ENCODE measurements at regions not wholly inside any gene's neighbourhood (a gene's known extent, or its start where the extent isn't known, plus 50 kb on each side); places are given as distances from the start of the nearest gene placed in this dataset.

GRCh38 chrX:1853916-1854315 is 239.1 kb downstream of the ASMT start:
- TF ChIP-seq ZNF692 (tag by site-specific recombination; IDR thresholded peaks at IDR 0.05) (no peak), PATZ1 (tag by site-specific recombination; IDR thresholded peaks at IDR 0.05) (no peak), REST (tag by site-specific recombination; IDR thresholded peaks at IDR 0.05) (no peak), GLIS2 (tag by site-specific recombination; IDR thresholded peaks at IDR 0.05) (no peak)
